T-helper 2 cell treated with Interferon-gamma antibody and Interleukin-4, amounts not matched to agents 5 μg/mL and 100 μg/mL, for 36 hours (primary cell): ENCODE measurements at regions not wholly inside any gene's neighbourhood (a gene's known extent, or its start where the extent isn't known, plus 50 kb on each side); places are given as distances from the start of the nearest gene placed in this dataset.

Experiments
- DNase-seq: peaks from one replicate; pipeline ENCODE4 v3.0.0; 2021; ENCODE audit warnings: low spot score
- H3K27ac Mint-ChIP-seq: one replicate; pipeline ENCODE4 v1.8.0; 2021; ENCODE audit warnings: mild to moderate bottlenecking, mixed read lengths
- H3K27me3 Mint-ChIP-seq: one replicate; pipeline ENCODE4 v1.8.0; 2021; ENCODE audit warnings: low read depth, mixed read lengths
- H3K36me3 Mint-ChIP-seq: one replicate; pipeline ENCODE4 v1.8.0; 2021; ENCODE audit warnings: low read depth, mixed read lengths
- H3K4me1 Mint-ChIP-seq: one replicate; pipeline ENCODE4 v1.8.0; 2021; ENCODE audit warnings: low read depth, mixed read lengths
- H3K4me3 Mint-ChIP-seq: one replicate; pipeline ENCODE4 v1.8.0; 2022; ENCODE audit warnings: mild to moderate bottlenecking, moderate library complexity, mixed read lengths
- H3K9me3 Mint-ChIP-seq: one replicate; pipeline ENCODE4 v1.8.0; 2021; ENCODE audit warnings: mixed read lengths

DNA sequence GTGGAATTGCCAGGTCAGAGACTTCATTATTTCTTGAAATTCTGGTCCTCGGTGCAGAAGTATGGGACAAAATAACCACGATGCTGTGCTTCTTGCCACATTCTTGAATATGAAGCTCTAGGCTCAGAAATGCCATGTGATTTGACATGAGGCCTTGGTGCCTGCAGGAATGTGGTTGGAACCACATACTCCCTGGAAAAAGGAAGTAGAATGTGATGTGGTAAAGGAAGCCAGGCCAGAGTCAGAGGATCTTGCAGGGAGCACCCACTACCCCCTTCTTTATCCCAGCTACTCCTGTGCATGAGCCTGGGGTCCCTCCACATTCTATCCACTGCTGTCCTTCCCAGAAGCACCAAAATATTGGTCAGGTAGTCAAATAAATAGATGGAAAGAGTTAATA, 80.9 kb downstream of the FOXD1 start:
- H3K4me3 Mint-ChIP-seq, result no peak overlapping the region
- H3K27ac Mint-ChIP-seq, result no peak overlapping the region
- no peaks in the 10 kb centered on the region for H3K9me3 Mint-ChIP-seq
- no peak for DNase-seq
- H3K4me1 Mint-ChIP-seq, result no peaks in the 10 kb centered on the region
- no peaks in the 10 kb centered on the region for H3K36me3 Mint-ChIP-seq
- H3K27me3 Mint-ChIP-seq, result peaks cover 16% of the 10 kb centered on the region

DNA sequence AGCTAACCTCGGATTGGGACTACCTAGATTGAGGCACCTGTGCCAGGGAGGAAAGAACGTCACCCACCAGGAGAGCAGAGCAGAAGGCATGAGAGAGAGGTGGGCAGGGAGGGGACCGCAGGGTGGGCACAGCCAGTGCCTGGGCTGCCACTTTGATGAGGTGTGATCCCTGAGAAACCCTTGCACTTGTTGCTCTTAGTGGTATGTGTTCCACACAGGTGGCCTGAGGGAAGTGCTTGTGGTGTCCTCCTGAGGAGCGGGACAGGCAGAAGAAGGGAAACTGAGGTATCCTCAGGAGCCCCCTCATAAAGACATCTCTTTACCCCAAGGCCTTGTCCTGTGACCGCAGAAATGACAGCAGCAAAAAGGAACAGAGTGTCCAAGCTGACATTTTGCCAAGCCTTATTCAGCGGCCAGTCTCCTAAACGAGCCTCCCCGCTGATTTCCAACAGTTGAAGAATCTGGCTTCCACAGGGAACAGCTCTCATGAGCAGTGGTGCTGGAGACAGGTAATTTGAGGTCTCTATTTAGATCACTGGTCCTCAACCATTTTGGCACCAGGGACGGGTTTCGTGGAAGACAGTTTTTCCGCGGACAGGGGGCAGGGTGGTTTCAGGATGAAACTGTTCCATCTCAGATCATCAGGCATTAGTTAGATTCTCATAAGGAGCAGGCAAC, 82.4 kb downstream of the FOXD1 start:
- H3K27ac Mint-ChIP-seq, result no peak overlapping the region
- H3K4me1 Mint-ChIP-seq, result no peaks in the 10 kb centered on the region
- peaks cover 11% of the 10 kb centered on the region for H3K27me3 Mint-ChIP-seq
- H3K36me3 Mint-ChIP-seq, result no peaks in the 10 kb centered on the region
- no peak overlapping the region for H3K4me3 Mint-ChIP-seq
- no peaks in the 10 kb centered on the region for H3K9me3 Mint-ChIP-seq
- DNase-seq, result no peak

DNA sequence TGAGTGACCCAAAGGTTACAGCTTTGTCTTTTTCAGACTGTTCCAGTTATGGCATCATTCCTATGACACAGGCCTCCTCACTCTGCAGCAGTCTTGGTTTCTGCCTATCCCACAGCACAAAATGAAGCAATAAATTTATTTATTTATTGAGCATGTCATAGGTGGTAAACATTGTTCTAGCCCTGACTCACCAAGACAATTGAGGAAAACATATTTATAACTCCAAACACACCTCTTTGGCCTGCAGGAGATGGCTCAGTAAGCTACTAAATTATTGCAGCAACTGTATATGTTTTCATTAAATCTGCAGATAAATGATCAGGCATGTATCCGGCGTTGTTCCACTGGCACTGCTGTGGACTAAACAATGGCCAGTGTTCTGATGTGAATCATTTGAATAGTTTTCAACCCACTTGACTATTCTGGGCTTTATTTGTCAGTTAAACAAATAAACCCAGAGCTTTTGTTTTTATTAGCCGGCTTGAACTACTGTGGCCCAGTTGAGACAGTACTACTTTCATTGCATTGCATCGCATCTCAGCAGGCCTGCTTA, 83.2 kb downstream of the FOXD1 start:
- Mint-ChIP-seq H3K4me3 (no peak overlapping the region), H3K36me3 (no peaks in the 10 kb centered on the region), H3K27me3 (peaks cover 10% of the 10 kb centered on the region), H3K27ac (no peak overlapping the region), H3K9me3 (no peaks in the 10 kb centered on the region), H3K4me1 (no peaks in the 10 kb centered on the region)
- DNase-seq, result no peak

DNA sequence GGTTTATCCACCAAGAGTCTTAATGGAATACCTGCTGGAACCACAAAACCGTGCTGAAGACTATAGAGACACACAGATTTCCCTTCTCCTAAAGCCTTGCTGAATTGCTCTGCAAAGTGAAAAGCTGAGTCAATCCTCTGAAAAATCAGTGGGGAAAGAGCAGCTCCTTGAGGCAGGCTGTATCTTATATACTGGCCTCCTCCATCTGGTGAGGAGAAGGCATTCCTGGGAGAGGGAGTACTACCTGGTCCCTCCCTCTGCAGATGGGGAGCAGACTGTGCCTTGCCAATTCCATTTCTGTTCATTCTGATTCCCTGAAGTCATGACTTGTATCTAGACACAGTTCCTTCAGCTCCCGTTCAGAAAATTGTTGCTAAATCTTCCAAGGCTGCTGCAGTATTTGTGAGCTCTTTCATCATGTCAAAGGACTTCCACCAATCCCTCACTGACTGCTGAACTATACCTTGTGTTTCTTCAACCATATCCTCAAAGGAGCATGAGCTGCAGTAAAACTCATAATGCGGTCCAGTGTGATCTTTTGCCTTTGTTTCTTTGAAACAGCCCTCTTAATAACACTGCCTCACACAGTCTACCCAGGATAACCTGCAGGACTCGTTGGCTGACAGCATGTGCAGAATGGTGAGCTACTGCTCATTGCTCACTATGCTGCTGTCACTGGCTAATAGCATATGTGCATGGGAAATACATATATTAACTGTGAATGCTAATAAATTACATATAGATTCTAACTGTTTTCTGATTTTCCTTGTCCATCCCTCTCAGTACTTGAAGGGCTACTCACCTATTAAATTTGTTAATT, 84.5 kb downstream of the FOXD1 start:
- no peaks in the 10 kb centered on the region for H3K9me3 Mint-ChIP-seq
- H3K27ac Mint-ChIP-seq, result no peak overlapping the region
- DNase-seq, result no peak
- no peaks in the 10 kb centered on the region for H3K36me3 Mint-ChIP-seq
- H3K27me3 Mint-ChIP-seq, result peaks cover 10% of the 10 kb centered on the region
- H3K4me1 Mint-ChIP-seq, result no peaks in the 10 kb centered on the region
- H3K4me3 Mint-ChIP-seq, result no peak overlapping the region

DNA sequence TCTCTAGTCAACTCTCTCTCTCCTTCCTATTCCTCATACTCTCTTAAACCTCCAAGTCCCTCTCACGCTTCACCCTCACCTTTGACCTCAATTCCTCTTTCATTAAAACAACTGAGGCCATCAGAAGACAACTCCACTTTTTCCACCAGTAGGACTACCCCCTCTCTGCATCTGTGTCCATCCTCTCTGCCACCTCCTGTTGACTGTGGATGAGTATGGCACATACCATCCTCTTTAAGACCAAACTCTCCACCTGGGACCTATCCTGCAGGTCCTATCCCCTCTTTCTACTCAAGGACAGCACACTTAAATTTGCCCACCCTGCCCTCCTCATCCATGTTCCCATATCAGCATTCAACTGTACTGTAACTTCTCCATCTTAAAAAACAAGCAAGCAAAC, 89.2 kb downstream of the FOXD1 start:
- Mint-ChIP-seq H3K36me3 (no peaks in the 10 kb centered on the region), H3K27ac (no peak overlapping the region), H3K27me3 (peaks cover 11% of the 10 kb centered on the region), H3K4me1 (no peaks in the 10 kb centered on the region), H3K4me3 (no peak overlapping the region), H3K9me3 (no peaks in the 10 kb centered on the region)
- no peak for DNase-seq

DNA sequence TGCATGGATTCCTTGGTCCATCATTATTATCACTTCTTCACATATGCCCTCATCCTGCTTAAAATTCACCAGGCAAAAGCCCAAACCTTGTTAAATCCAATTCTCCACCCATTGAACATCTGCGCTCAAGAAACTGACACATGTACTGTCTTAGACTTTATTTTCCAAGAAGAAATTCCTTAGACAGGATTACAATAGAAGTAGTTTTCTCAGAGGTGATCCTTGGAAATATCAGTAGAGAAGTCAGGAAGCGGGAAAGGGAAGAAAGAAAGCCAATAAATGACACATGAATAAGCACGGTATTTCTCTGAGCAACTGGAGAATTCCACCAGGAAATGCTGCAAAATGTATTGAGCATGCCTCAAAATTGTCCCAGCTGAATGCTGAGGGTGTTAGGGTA, 90.2 kb downstream of the FOXD1 start:
- no peak for DNase-seq
- H3K9me3 Mint-ChIP-seq, result no peaks in the 10 kb centered on the region
- no peaks in the 10 kb centered on the region for H3K4me1 Mint-ChIP-seq
- peaks cover 11% of the 10 kb centered on the region for H3K27me3 Mint-ChIP-seq
- H3K27ac Mint-ChIP-seq, result no peak overlapping the region
- no peaks in the 10 kb centered on the region for H3K36me3 Mint-ChIP-seq
- no peak overlapping the region for H3K4me3 Mint-ChIP-seq

DNA sequence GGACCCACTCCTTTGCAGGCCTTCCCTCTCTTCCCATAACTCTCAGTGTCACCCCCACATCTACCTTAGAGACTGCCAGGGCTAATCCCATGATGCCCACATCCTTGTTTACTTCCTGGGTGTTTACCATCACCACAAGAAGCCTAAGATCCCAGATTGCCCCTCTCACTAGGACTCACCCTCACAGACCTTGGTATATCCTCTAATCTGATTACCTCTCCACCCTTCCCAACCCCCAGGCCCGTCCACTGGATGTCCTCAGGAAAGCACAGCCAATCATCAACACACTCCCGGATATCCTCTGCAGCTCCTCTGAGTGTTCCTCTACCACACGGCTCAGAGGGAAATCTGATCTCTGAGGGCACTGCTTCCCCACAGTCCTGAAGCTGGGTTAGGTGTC, 91.0 kb downstream of the FOXD1 start:
- H3K4me1 Mint-ChIP-seq, result no peaks in the 10 kb centered on the region
- no peaks in the 10 kb centered on the region for H3K9me3 Mint-ChIP-seq
- H3K27me3 Mint-ChIP-seq, result peaks cover 13% of the 10 kb centered on the region
- H3K27ac Mint-ChIP-seq, result no peak overlapping the region
- H3K36me3 Mint-ChIP-seq, result no peaks in the 10 kb centered on the region
- no peak for DNase-seq
- no peak overlapping the region for H3K4me3 Mint-ChIP-seq

DNA sequence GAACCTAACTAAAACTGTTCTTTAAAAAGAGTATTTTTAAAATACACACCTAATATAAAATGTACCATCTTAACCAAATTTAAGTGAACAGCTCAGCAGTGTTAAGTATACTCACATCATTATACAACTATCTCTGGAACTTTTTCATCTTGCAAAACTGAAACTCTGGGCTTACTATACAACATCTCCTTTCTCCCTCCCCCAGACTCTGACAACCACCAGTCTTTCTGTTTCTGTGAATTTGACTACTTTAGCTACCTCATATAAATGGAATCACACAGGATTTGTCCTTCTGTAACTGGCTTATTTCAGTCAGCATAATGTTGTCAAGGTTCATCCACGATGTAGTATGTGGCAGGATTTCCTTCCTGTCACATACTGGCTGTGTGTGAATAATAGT, 93.5 kb downstream of the FOXD1 start:
- peaks cover 6% of the 10 kb centered on the region for H3K9me3 Mint-ChIP-seq
- peaks cover 14% of the 10 kb centered on the region for H3K27me3 Mint-ChIP-seq
- no peak overlapping the region for H3K27ac Mint-ChIP-seq
- no peak for DNase-seq
- H3K4me1 Mint-ChIP-seq, result no peaks in the 10 kb centered on the region
- H3K4me3 Mint-ChIP-seq, result no peak overlapping the region
- no peaks in the 10 kb centered on the region for H3K36me3 Mint-ChIP-seq

DNA sequence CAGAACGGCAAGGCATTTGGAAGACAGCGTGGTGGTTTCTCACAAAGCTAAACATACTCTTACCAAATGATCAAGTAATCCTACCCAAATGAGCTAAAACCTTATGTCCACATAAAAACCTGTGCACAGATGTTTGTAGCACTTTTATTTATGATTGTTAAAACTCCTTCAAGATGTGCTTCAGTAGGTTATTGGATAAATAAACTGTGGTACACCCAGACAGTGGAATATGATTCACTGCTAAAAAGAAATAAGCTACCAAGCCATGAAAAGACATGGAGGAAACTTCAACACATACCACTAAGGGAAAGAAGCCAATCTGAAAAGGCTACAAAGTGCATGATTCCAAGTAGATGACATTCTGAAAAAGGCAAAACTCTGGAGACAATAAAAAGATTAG, 94.2 kb downstream of the FOXD1 start:
- H3K4me3 Mint-ChIP-seq, result no peak overlapping the region
- H3K27me3 Mint-ChIP-seq, result peaks cover 14% of the 10 kb centered on the region
- DNase-seq, result no peak
- no peaks in the 10 kb centered on the region for H3K4me1 Mint-ChIP-seq
- H3K9me3 Mint-ChIP-seq, result peaks cover 6% of the 10 kb centered on the region
- H3K36me3 Mint-ChIP-seq, result no peaks in the 10 kb centered on the region
- no peak overlapping the region for H3K27ac Mint-ChIP-seq

DNA sequence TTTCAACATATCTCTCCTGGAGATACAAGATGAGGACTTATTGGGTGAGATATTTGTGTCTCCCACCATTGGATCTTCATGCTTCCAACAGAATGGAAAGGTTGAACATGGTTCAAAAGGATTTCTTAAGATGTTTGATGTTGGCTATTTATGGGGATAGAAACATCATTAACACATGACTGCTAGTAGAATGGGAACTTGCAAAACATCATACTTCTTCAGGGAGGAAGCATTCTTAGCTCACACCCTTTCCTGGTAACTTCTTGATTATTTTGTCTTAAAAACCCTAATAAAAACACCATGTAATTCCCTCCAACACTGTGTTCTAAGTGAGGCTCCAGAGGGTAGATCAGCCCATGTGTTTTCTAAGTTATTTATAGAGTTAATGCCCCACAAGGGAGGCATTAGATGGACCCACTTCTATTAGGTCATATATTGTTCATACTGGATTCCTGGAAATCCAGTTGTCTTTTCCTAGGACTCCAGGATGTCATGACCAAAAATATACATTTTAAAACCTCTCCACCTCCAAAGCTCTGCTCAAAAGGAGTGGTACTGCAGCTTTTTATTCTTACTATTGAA, 95.8 kb downstream of the FOXD1 start:
- Mint-ChIP-seq H3K9me3 (peaks cover 6% of the 10 kb centered on the region), H3K27me3 (peaks cover 9% of the 10 kb centered on the region), H3K27ac (no peak overlapping the region), H3K4me1 (no peaks in the 10 kb centered on the region), H3K4me3 (no peak overlapping the region), H3K36me3 (no peaks in the 10 kb centered on the region)
- no peak for DNase-seq

DNA sequence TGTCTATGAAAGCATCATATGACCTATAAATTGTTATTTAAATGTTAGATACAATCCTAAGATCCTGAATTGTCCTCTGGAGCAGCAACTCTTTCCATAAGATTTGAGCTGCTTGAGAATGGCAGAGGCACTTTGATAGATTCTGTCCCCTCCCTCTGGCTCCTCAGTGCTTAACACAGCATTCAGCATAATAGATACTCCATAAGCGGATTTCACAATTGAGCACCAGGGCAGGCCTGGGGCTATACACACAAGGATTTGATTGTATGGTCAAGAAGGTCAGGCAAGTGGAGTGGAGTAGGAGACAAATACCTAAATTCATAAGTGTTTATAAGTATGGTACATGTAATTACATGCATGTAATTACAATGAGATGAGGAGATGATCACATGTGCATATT, 96.3 kb downstream of the FOXD1 start:
- peaks cover 9% of the 10 kb centered on the region for H3K9me3 Mint-ChIP-seq
- H3K27me3 Mint-ChIP-seq, result peaks cover 9% of the 10 kb centered on the region
- H3K4me3 Mint-ChIP-seq, result no peak overlapping the region
- no peak overlapping the region for H3K27ac Mint-ChIP-seq
- no peaks in the 10 kb centered on the region for H3K4me1 Mint-ChIP-seq
- H3K36me3 Mint-ChIP-seq, result no peaks in the 10 kb centered on the region
- DNase-seq, result no peak

DNA sequence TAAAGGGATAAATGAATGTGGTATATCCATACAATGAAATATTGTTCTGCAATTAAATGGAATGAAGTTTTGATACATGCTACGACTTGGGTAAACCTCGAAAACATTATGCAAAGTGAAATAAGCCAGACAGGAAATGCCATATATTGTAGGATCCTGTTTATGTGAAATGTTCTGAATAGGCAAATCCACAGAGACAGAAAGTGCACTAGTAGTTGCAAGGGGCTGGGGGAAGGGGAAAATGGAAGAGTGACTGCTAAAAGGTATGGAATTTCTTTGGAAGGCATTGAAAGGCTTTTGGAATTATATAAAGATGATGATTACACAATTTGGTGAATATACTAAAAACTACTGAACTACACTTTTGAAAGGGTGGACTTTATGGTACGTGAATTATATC, 97.0 kb downstream of the FOXD1 start:
- H3K36me3 Mint-ChIP-seq, result no peaks in the 10 kb centered on the region
- peaks cover 9% of the 10 kb centered on the region for H3K27me3 Mint-ChIP-seq

DNA sequence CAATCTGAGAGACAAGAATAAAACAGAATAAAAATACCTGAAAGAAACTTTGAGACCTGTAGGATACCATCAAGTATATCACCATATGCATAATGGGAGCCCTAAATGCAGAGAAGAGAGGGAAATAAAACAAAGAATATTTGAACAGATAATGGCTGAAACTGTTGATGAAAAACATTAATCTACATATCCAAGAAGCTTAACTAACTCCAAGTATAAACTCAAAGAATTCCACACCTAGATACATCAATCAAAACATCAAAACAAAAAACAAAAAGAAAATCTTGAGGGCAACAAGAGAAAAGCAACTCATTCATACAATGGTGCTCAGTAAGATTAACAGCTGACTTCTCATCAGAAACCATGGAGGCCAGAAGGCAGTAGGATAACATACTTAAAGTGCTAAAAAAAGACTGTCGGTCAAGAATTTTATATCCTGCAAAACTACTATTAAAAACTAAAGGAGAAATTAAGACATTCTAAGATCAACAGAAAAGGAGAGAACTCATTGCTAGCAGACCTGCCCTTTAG, 101.6 kb downstream of the FOXD1 start:
- H3K27ac Mint-ChIP-seq, result no peak overlapping the region

More for the DNA sequence above, 97.0 kb downstream of the FOXD1 start:
- Mint-ChIP-seq H3K27ac (no peak overlapping the region), H3K9me3 (peaks cover 16% of the 10 kb centered on the region), H3K4me3 (no peak overlapping the region), H3K4me1 (no peaks in the 10 kb centered on the region)
- DNase-seq, result no peak

DNA sequence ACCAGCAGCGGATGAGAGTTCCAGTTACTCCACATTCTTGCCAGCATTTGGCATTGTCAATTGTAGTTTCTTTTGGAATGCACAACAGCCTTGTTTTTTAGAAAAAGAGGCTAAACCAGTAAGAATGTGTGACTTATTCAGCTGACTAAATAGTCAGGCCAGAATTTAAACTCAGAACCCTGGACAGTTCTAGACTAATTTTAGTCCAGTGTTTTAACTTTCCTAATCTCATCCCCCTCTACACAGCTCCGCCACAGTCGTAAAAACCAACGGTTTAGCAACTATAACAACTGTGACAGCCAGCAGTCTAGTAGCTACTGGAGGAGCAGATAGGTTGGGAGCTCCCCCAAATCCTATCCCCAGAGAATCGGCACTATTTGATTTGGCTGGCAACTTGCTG, 103.7 kb downstream of the FOXD1 start:
- no peak overlapping the region for H3K27ac Mint-ChIP-seq
- DNase-seq, result no peak
- H3K4me3 Mint-ChIP-seq, result no peak overlapping the region
- peaks cover 4% of the 10 kb centered on the region for H3K27me3 Mint-ChIP-seq
- H3K9me3 Mint-ChIP-seq, result peaks cover 17% of the 10 kb centered on the region
- no peaks in the 10 kb centered on the region for H3K4me1 Mint-ChIP-seq
- no peaks in the 10 kb centered on the region for H3K36me3 Mint-ChIP-seq

More for the DNA sequence above, 101.6 kb downstream of the FOXD1 start:
- Mint-ChIP-seq H3K36me3 (no peaks in the 10 kb centered on the region), H3K27me3 (peaks cover 2% of the 10 kb centered on the region), H3K4me3 (no peak overlapping the region), H3K4me1 (no peaks in the 10 kb centered on the region), H3K9me3 (peaks cover 24% of the 10 kb centered on the region)
- no peak for DNase-seq
